ENCODE measurements at regions not wholly inside any gene's neighbourhood (a gene's known extent, or its start where the extent isn't known, plus 50 kb on each side); places are given as distances from the start of the nearest gene placed in this dataset.
"Not testable (repeated sequence)": the region's sequence is repeated elsewhere in the genome, so short reads cannot be mapped to it uniquely, and the experiment has no call there.

DNA sequence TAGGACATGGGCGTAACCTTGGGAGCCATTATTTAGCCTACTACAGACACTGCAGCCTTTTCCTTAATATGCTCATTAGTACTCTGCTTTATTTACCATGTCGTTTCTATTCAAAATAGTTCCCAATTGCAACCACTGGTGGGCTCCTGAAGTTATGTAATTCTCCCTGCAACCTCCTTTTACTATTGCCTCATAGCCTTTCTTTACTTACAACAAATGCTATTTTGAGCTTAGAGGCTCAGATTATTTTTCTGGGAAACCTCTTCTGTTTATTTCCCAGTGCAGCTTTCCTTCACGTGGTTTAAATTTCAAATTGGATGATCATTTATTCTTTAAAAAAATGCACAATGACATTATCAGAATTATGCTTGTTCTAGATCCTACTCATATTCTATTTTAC is 492.3 kb upstream of the TMEFF2 start:
- no peaks in the 10 kb centered on the region for H3K4me1 ChIP-seq
- intact Hi-C loops (cut with DNase I) = no loop called here
- H3K4me3 ChIP-seq = no peak overlapping the region
- DNase-seq = no peak
- H3K9me3 ChIP-seq = no peaks in the 10 kb centered on the region
- no peak overlapping the region for H3K27ac ChIP-seq
- TF ChIP-seq, protein P1, sequence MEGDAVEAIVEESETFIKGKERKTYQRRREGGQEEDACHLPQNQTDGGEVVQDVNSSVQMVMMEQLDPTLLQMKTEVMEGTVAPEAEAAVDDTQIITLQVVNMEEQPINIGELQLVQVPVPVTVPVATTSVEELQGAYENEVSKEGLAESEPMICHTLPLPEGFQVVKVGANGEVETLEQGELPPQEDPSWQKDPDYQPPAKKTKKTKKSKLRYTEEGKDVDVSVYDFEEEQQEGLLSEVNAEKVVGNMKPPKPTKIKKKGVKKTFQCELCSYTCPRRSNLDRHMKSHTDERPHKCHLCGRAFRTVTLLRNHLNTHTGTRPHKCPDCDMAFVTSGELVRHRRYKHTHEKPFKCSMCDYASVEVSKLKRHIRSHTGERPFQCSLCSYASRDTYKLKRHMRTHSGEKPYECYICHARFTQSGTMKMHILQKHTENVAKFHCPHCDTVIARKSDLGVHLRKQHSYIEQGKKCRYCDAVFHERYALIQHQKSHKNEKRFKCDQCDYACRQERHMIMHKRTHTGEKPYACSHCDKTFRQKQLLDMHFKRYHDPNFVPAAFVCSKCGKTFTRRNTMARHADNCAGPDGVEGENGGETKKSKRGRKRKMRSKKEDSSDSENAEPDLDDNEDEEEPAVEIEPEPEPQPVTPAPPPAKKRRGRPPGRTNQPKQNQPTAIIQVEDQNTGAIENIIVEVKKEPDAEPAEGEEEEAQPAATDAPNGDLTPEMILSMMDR (IDR thresholded peaks at IDR 0.05) = no peak
- ATAC-seq = no peak
- H3K36me3 ChIP-seq = no peaks in the 10 kb centered on the region
- no peaks in the 10 kb centered on the region for H3K27me3 ChIP-seq

DNA sequence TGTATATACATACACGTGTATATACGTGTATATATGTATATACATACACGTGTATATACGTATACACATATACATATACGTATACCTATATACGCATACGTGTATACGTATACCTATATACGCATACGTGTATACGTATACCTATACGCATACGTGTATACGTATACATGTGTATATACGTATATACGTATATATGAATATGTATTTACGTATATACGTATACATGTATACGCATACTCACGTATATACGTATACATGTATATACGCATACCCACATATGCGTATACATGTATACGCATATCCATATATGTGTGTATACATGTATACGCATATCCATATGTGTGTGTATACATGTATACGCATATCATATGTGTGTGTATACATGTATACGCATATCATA is 487.8 kb upstream of the TMEFF2 start:
- H3K27ac ChIP-seq; H3K27me3 ChIP-seq; ATAC-seq; H3K9me3 ChIP-seq; H3K4me3 ChIP-seq; H3K36me3 ChIP-seq; DNase-seq; intact Hi-C loops (cut with DNase I); H3K4me1 ChIP-seq: not testable (repeated sequence)

DNA sequence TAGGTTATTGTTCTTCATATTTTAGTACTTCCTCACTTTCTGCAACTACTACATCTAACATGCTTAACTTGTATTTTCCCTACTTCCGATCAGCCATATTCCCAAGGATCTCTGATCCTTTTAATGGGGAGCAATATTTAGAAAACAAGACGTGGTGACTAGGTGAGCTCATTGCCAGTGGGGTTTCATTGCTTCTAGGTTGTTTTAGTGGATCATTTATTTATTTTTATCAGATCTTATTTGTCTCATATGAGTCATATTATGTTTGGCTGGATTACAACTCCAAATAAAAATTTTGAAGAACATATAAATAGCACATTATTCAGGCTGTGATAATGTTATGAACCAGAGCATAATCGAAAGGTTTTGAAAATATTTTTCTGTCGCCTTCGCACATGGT is 480.9 kb upstream of the TMEFF2 start:
- ATAC-seq (no peak), DNase-seq (no peak)
- Histone ChIP-seq H3K27me3 (no peaks in the 10 kb centered on the region), H3K4me1 (no peaks in the 10 kb centered on the region), H3K4me3 (no peak overlapping the region), H3K9me3 (peaks cover 0 to 2% of the 10 kb centered on the region in 2 donors), H3K36me3 (no peaks in the 10 kb centered on the region), H3K27ac (no peak overlapping the region)
- intact Hi-C loops (cut with DNase I) = no loop called here
- TF ChIP-seq, protein P1 (IDR thresholded peaks at IDR 0.05) = no peak

DNA sequence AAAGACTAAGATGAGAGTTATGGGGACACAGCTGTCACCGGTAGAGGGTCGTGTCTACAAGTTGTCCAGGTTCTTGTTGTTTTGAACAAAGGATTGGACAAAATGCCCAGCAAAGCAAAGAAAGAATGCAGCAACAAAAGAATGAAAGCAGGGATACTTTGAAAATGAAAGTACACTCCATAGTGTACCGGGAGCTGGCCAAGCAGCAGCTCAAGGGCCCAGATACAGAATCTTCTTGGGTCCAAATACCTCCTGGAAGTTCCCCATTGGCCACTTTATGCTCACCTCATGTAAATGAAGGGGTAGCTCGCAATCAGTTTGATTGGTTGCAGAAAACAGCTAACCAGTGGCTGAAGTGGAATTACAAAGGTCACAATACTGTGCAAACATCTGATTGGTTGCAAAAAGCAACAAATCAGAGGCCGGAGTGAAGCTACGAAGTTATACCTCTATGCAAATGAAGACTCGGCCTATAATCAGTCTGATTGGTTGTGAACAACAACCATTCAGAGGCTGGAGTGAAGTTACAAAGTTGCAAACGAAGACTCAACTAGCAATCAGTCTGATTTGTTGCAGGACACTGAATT is 474.9 kb upstream of the TMEFF2 start:
- Histone ChIP-seq H3K27me3 (no peaks in the 10 kb centered on the region), H3K4me1 (no peaks in the 10 kb centered on the region), H3K9me3 (peaks cover 0 to 2% of the 10 kb centered on the region in 2 donors), H3K36me3 (no peaks in the 10 kb centered on the region), H3K27ac (no peak overlapping the region), H3K4me3 (no peak overlapping the region)
- intact Hi-C loops (cut with DNase I) = no loop called here
- TF ChIP-seq, protein P1 (IDR thresholded peaks at IDR 0.05) = no peak
- DNase-seq = no peak
- ATAC-seq = no peak

DNA sequence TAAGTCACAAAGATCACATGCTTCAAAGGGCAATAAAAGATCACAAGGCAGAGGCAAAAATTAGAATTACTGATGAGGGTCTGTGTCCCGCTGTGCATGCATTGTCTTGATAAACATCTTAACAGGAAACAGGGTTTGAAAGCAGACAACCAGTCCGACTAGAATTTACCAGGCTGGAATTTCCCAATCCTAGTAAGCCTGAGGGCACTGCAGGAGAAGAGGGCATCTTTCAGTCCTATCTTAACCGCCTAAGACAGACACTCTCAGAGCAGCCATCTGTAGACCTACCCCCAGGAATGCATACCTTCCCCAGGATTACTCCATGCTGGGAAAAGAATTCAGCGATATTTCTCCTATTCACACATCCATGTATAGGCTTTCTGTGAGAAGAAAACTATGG is 465.8 kb upstream of the TMEFF2 start:
- intact Hi-C loops (cut with DNase I) = not testable (repeated sequence)

DNA sequence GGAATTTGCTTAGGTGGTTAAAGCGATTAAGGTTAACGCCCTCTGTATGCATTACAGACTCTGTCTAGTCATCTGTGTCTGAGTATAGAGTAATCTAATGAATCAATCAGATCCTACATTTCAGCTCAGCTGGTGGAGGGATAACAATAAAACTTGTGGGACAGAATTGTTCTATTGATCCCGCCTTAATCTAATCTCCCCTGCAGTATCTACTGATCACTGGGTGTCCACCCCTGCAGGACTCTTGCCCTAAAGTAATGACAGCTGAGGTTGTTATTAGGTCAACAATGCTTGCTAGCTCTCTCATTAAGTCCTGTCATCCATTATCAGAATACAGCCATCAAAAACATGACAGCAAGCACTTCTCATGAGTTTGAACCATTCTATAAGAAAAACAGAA is 462.6 kb upstream of the TMEFF2 start:
- H3K27ac ChIP-seq = no peak overlapping the region
- no peak for ATAC-seq
- no peak overlapping the region for H3K4me3 ChIP-seq
- H3K9me3 ChIP-seq = peaks cover 0 to 8% of the 10 kb centered on the region in 2 donors
- TF ChIP-seq, protein P1 (IDR thresholded peaks at IDR 0.05) = no peak
- no peaks in the 10 kb centered on the region for H3K4me1 ChIP-seq
- DNase-seq = no peak
- no peaks in the 10 kb centered on the region for H3K27me3 ChIP-seq
- no peaks in the 10 kb centered on the region for H3K36me3 ChIP-seq
- intact Hi-C loops (cut with DNase I) = no loop called here

More for the DNA sequence above, 465.8 kb upstream of the TMEFF2 start:
- H3K27ac ChIP-seq, H3K9me3 ChIP-seq, H3K4me1 ChIP-seq, ATAC-seq, H3K36me3 ChIP-seq, H3K4me3 ChIP-seq, H3K27me3 ChIP-seq, DNase-seq: not testable (repeated sequence)

Data from left lung (tissue), 4 donors.